ENCODE measurements at regions not wholly inside any gene's neighbourhood (a gene's known extent, or its start where the extent isn't known, plus 50 kb on each side); places are given as distances from the start of the nearest gene placed in this dataset.

DNA sequence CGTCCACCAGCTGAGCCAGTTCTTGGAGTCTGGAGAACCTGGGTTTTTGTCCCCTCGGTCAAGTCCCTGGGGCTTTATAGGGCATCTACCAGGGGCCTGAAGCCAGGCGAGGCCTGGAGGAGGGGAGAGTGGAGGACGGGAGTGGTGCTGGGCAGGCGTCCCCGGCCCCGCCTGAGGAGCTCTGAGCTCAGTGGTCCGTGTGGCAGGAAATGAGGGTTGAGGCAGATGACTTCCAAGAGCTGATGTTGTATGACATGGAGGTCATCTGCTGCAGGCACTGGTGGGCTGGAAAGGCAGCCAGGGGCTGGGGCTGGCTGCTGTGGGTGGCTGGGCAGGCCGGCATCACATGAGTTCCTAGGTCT, 118.5 kb upstream of the HS6ST1 start:
- no peak for DNase-seq

DNA sequence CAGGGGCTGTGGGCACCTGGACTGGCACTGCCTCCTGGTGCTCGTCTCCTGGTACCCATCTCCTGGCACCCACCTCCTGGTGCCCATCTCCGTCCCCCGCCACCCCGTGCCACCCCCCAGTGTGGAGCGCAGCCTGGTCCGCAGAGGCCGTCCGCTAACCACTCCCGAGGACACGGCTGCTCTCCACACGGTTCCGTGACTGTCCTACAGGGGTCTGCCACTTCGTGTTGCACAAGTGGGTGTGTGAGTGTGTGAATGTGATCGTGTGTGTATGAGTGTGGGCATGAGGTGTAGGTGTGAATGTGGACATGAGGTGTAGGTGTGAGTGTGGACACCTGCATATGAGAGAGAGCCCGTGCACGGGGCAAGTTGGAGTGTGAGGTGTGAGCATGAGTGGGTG, 119.4 kb upstream of the HS6ST1 start:
- DNase-seq = no peak

DNA sequence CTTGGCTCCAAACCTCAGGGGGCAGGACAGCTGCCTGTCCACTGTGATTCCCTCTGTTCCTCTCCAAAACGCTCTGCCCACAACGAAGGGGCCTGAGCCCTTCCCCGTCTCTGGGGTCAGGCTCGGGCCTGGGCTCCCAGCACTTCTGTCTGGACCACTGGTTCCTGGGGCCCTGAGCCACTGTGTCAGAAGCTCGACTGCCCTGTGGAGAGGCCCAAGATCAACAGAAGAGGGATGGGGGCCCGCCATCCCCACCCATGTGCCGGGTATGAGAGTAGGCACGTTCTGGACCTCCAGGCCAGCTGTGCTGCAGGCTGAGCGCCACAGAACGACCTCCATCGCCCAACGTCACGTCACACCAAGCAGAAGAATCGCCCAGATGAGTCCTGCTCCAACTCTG, 119.9 kb upstream of the HS6ST1 start:
- no peak for DNase-seq

DNA sequence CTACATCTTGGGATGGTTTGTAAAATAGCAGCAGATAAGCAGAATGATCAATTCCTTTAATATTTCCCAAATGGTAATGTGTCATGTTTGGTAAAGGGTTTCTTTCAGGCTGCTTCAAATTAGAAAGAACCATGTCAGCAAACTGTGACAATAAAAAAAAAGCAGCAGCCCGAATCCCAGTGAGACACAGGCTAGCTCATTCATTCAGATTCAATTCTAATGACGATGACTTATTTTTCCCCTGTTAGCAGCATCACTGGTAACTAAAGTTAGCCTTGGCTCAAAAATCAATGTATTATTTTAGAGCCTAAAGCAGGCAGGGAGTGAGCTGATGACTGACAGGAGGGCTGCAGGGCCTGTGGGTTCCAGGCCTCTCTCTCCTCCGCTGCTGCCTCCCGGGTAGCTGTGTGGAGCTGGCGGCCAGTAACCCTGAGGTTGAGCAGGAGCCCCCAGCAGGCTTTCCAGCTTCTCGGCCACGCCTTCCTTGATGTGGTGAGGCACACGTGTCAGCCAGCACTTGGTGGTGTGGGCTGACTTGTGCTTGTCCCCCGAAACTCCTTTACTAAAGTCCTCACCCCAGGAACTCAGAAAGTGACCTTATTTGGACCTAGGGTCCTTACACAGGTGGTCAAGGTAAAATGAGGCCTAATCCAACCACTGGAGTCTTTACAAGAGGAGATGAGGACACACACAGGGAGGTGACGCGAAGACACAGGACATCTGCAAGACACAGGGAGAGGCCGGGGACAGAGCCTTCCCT, 120.5 kb upstream of the HS6ST1 start:
- DNase-seq = peak; percentile 72

DNA sequence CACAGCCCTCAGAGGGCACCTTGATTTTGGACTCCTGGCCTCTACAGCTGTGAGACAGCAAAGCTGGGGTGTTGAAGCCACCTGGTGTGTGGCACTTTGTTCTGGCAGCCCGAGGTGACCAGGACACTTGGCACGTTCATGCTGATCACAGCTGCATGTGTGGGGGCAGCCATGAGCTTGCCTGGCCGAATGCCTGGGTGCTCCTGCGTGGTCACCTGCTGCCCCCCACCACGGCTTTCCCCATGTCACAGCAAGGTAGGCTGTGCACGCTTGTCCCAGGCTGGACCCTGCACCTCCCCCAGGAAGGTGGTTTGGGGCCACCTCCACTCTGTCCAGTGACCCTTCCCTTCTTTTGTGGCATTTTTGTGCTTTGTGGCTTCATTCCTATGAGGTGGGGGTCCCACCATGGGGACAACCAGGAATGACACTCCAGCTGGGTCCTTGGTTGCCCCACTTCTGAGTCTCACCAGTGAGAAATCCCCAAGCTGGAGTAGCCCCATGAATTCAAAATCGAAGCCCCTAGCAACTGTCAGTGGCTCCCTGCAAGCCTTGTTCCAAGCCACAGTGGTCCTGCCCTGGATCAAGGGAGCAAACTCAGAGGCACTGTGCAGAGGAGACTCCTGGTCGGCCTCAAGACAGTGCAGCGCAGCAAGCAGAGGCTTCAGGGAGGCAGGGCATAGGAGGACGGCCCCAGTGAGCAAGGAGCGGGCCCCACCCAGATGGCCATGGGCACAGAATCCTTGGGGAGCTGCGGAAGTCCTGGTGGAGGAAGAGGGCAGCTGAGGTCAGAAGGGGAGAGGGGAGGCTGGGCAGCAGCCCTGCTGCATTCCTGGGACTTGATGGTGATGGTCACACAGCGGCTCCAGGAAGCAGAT, 121.4 kb upstream of the HS6ST1 start:
- no peak for DNase-seq

DNA sequence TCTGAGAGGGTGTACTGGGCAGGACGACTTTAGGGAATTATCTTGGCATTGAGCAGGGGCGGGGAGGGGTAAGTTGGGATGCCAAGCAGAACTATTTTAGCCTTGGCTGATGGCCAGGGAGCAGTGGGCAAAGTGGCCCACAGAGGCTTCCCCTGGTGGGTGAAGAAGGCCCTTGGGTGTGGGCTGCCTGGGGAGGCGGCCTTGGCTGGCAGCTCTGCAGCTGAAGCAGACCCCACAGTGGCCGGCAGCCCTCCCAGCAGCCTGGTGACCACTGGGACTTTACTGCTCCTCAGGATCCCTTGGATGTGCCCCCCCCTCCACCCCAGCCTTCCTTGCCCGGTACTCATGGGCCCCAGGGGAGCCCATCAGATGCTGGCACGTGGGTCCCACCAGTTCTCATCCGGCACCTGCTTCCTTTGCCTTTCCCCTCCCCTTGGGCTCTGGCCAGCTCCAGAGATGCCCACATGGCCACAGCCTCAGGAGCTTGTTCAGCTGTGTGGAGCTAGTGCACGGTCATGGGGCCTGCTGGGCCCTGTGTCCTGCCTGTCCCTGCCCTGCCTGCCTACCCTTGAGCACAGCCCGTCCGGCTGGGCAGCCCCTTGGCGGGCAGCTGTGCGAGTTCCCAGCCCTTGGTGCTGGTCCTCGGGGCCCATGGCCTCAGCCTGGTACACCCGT, 122.1 kb upstream of the HS6ST1 start:
- DNase-seq = no peak

DNA sequence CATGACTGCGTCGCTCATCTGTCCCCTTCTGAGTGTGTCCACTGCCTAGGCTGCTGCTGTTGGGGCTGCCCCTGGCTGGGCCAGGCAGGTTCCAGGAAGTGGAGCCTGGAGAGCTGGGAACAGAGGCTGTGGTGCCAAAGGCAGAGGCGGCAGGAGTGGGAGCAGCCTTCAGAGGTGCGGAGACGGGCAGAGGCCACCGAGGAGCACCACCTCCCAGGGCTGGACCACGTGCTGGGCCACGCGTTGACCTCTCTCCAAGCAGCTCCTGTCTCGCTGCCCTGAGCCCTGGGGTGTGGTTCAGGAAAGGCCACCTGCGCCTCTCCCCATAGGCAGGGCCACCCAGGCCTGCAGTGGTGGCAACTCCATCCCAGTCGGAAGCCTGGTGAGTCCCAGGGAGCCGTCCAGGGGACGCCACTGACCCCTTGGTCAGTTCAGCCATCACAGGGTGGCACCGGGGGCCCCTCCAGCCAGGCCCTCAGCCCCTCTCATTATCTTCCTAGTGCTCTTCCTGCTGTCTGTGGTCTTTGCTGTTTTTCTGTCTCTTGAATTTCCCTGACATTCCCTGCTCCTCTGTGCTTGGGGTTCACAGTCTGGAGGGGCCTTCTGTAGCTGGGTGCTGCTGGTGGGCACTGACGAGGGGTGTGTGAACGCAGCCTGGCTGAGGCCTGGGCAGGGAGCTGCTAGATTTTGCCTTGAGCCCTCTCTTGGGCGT, 122.8 kb upstream of the HS6ST1 start:
- no peak for DNase-seq

DNA sequence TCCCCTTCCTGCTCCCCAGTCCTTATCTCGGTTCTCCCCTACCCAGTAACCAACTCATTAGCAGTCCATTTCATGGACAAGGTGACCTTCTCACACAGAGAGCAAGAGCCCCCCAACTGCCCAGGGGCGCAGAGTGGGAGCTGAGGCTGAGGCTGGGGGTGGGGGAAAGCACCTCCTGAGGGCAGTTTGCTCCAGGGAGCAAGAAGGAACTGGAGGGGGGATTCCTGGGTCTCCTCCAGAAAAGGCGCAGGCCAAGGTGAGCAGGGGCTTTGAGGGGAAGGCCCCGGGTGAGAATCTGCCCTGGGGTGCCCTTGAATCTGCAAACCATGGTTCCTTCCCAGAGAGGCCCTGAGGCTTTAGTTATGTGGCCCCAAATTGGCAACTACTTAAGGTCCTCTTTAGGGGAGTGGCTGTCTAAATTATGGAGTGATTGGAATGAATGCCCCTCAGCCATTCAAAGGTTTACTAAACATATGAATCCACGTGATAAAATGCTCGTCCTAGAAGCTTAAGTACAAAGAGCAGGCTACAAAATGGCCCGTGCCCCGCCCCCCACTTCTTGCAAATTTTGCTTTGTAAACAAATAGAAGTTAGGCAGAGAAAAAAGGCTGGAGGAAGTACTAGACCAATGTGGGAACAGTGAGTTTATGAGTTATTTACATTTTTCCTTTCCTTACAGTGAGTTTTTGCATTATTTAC, 123.5 kb upstream of the HS6ST1 start:
- peak; percentile 18 for DNase-seq

DNA sequence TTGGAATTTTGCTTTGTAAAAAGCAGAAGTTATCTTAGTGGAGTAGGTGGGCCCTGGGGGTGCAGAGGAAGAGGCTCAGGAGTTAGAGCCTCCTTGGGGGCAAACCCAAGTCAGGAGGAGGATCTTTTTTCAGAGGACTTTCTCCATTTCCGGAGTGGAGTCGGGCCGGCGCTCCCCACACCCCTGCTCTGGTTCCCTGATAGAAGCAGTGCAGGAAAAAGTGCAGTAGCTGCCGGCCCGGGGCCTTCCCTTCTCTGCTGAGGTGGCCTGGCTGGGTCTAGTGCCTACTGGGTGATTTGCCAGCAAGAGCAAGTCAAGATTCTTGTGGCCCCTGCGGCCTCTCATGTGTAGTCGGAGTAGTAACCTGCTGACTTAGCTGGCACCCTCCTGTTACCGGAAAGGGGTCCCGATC, 124.2 kb upstream of the HS6ST1 start:
- DNase-seq = no peak

DNA sequence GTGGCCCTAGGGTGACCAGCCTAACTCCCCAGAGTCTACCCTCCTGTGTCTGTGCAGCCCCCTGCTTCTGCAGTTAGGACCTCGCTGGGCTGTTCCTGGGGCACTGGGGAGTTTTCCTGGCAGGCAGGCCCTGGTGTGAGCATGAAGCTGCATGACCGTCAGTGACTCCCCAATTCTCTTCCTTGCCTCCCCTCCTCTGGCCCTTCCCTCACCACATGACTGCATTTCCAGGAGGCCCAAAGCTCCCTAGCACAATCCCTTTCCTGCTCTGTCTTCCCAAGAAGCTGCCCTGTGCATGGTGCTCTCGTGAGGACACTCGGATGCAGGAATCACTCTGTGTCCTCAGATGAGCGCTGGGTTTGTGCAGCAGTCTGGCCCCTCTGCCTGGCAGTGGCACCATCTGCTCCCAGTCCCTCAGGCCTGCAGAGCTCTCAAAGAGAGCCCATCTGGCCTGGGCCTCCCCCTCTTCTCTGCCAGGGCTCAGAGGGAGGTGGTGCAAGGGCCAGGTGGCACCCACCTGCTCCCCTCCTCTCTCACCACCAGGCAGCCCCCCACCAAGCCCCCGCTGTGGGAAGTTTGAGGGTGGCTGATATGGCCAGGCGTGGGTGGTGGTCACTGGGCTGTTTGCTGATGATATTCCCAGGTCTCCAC, 125.6 kb upstream of the HS6ST1 start:
- DNase-seq = no peak

DNA sequence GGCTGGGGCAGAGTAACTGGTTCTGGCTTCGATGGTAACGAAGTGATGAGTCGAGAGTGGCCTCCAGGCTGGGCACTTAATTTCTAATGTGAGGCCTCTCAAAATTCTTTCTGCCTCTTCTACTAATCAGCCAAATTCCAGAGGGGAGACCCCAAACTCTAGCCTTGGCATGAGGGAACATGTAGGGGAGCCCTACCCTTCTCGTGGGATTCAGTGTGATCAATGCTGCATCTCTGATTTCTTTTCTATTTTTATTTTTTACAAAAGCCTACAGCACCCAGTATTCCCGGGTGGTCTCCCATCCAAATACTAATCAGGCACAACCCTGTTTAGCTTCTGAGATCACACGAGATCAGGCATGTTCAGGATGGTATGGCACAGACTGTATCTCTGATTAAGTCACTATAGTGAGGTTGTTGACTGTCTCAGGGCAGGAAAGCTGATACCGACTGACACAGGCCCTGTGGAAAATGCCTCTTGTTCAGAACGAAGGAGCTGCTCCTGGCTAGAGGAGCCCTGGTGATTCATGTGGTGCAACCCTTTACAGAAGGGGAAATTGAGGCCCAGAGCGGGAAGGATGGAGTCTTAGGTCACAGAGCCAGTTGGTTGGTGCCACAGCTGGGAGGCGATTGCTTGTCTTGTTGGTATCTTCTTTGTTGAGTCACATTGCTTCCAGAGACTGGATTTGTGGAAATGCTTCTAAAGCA, 126.3 kb upstream of the HS6ST1 start:
- DNase-seq = no peak

DNA sequence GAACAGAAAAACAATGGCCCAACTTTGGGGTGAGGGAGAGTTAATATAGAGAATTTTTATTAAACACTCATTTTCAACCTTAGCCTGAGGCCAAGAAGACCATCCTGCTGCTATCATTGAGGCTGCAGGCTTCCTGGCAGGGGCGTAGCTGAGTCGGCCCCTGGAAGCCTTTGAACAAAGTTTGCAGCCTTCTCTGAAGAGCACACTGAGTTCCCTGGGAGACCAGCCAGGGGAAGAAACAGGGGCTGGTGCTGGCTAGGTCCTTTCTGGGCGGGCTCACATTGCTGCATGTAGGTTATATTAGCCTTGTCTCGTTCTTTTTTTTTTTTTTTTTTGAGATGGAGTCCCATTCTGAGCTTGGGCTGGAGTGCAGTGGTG, 126.8 kb upstream of the HS6ST1 start:
- no peak for DNase-seq

DNA sequence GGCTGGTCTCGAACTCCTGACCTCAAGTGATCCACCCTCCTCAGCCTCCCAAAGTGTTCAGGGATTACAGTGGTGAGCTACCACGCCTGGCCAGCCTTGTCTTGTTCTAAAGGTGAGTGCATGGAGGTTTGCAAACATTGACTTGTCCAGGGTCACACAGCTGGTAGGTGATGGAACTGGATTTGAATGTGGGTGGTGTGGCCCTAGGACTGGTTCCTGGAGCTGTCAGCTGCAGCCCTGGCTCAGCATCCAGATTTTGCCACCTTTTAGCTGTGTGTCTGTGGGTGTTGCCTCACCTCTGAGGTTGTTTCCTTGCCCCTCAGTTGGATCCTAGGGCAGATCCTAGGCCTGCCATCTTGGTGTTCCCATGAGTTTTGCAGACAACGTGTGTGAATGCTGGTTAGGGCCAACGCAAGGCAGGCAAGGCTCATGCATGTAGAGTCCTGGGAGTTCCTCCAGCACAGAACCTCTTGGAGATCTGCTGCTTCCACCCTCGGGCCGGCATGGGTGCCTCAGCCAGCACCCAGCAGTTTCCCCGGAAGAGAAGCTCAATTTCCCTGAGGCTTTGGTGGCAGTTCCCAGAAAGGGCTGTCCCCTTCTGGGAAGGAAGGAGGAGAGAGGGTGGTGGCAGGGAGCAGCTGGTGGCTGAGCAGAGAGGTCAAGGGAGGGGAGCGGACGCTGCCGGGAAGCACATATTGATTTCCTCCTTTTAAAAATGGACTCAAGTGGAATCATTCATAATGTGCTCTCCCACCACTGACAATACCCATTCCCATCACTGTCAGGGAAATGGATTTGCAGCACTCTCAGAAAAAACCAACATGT, 127.6 kb upstream of the HS6ST1 start:
- no peak for DNase-seq

DNA sequence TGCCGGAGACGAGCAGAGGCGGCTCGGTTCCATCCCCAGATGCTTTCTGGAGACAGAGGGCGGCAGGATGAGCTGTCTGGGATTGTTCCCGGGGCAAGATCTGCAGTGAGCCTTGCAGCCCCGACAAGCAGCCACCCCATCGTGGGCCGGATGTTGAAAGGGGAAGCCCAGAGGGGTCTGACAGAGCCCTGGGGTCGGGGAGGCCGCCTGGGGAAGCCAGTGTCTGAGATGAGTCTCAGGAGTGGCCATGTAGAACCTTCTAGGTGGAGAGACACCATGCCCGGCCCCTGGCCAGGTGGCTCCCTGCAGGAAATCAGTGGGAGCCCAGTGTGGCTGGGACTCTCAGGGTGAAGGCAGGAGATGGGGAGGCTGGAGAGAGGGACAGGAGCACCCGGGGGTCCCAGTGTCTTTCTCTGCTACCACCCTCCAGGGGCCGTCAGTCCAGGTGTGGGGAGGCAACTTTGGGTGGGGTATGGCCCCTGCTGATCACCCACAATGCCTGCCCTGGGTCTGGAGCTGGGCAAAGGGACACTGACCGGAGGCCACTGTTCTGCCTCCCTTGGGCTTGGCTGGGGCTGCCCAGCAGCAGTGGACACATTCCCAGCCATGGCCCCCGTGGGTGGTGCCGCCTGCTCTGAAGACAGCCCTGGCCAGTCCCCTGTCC, 128.3 kb upstream of the HS6ST1 start:
- no peak for DNase-seq

DNA sequence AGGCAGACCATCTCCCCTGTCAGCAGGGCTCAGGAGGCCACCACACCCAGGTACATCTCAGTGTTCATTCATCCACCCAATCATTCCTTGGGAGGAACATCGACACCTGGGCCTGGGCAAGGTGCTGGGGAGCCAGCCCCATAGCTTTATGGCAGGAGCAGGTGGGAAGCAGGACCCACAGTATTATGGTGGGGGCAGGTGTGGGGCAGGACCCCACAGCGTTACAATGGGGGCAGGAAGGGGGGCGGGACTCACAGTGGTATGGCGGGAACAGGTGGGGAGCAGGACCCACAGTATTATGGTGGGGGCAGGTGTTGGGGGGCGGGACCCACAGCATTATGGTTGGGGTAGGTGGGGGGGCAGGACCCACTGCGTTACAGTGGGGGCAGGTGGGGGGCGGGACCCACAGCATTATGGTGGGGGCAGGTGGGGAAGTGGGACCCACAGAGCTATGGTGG, 128.9 kb upstream of the HS6ST1 start:
- DNase-seq = no peak

DNA sequence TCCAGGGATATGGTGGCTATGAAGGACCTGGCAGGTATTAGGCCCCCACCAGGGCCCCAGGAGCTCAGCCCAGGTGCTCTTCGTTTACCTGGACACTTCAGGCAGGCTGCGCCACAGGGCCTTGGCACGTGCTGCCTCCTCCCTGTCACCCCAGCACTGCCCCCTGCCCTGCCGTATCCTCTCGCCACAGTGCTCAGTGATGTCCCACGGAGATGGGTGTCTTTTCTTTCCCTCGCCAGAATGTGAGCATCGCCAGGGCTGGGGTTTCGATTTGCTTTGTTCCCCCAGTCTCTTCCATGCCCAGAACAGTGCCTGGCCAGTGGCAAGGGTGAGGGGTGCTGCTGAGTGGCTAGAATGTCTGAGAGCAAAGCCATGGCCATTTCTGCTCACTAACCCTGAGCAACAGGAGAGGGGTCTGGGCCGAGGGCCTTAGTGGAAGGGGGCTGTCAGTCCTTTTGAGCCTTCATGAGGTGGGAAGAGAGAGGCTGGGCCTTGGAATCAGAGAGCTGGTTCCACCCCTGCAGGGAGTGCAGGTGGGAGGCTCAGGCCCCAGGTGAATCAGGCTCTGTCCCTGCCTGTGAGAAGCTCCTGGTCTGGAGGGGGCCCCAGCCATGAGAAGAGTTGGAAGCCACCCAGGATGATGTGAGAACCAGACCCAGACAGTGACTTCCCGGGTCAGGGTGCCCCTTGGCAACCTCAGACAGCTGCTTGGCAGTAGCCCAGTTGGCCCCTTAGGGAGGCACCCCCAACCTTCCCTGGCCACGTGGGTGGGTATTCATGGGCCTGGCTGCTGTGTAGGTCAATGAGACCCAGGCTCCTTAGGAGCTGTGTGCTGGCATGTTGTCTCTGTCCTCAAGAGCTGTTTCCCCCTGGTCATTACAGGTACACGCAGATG, 129.9 kb upstream of the HS6ST1 start:
- no peak for DNase-seq

DNA sequence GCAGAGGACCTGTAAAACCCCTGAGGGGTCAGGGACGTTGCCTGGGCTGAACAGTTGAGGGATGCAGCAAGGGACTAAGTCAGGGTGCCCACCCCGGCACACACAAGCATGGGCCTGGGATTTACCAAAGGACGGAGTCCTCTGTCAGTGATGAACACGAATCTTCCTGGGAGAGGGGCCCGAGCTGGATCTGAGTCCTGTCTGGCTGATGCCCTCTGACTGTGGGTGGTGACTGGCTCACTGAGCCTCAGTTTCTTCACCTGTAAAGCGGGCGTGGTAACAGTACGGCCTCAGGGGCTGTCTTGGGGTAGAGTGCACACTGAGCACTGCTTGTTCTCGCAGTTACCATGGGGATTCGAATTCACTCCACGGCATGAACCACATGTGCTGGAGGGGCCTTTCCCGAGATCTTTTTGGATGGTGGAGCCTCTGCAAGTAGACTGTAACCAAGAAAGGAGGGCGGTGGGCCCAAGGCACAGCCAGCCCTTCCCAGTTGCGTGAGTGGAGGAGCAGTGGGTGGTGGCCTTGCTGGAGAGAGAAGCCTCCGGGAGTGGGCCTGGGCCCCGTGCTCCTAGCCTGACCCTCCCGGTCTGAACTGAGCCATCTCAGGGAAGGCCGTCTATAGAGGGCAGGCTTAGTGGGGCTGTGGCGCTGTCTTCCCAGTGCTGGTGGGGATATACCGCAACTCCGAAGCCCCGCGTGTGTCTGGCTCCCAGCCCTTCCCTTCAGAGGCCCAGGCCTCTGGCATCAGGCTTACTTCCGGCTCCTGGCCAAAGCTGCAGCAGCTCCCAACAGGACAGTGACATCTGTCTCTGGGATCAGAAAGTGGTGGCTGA, 130.8 kb upstream of the HS6ST1 start:
- DNase-seq = no peak
